LHCN-M2 (cell line): ENCODE measurements at regions not wholly inside any gene's neighbourhood (a gene's known extent, or its start where the extent isn't known, plus 50 kb on each side); places are given as distances from the start of the nearest gene placed in this dataset.
"Not testable (repeated sequence)": the region's sequence is repeated elsewhere in the genome, so short reads cannot be mapped to it uniquely, and the experiment has no call there.

Experiments used
- DNase-seq: peaks from one replicate; pipeline ENCODE4 v3.0.0-alpha.2; 2012; ENCODE audit warnings: low read depth

DNA sequence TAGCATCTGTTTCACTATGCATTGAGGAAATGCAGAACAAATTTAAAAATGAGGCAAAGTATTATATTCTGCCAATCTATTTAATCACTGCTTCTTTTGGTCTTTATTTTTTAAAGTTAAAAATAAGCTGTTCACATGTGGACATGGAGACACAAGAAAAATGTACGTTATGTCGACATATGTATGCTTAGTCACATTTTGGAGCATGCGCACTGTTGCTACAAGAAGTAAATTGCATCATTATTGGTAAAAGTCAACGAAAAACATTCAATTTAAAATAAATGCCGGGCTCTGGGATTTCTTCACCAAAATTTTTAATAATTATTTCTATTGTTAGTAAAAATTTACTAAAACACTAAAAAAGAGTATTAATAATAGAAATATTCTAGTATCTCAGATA, 876.3 kb upstream of the CTNND2 start:
- no peak for DNase-seq

DNA sequence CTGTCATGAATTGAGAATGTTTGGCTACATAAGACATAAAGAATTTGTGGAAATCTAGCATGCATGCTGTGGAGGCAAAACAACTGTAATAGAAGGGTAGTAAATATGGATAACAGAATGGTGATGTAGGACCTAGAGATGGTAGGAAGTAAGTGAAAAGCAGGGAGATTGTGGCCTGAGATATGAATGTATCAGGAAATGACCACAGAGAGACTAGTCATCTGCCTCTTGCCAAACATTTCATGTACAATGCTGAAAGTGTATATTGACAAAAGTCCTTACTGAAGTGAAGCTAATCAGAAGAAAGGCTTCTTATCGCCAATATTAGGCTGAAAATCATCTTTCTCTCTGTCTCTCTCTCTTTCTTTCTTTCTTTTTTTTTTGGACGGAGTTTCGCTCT, 873.1 kb upstream of the CTNND2 start:
- DNase-seq = no peak

DNA sequence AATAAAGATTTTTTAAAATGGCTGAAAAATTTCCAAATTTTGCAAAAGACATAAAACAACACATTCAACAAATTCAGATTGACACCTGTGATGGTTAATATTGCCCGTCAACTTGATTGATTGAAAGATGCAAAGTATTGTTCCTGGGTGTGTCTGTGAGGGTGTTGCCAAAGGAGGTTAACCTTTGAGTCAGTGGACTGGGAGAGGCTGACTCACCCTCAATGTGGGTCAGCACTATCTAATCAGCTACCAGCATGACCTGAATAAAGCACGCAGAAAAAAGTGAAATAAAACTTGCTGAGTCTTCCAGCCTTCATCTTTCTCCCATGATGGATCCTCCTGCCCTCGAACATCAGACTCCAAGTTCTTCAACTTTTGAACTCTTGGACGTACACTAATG, 868.0 kb upstream of the CTNND2 start:
- DNase-seq = no peak

DNA sequence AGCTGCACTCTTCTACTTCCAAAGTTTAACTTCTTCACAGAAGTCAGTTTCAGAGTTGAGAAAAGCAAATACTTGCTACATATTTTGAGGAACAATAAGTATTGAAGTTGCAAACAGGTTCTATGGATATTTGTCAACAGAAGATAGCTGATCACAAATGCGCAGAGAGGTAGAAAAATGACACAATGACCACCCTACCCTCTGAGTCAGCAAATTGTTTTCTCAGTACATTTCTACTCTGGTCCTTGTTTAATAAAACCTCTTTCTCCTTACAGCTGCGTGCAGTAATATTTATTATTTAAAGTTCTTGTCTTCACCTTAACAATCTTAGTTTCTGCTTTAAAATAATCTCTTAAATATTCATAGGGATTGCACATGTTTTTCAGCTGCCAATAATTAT, 855.1 kb upstream of the CTNND2 start:
- DNase-seq = no peak

DNA sequence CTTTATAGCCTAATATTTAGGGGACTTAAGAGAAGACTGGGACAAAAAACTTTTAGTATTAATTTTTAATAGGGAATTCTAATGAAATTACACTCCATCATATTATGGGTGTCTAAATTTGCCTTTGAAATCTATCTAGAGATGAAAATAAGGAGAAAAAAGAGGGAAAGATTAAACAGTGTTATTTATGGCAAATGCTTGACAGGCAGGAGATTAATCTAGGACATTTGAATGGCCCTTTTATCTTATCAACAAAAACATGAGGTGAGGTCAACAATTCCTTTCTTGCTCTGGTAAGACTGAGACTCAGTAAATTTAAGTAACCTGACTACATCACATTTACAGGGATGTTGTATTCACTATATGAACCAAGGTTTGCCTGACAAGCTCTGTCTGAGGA, 852.8 kb upstream of the CTNND2 start:
- no peak for DNase-seq

DNA sequence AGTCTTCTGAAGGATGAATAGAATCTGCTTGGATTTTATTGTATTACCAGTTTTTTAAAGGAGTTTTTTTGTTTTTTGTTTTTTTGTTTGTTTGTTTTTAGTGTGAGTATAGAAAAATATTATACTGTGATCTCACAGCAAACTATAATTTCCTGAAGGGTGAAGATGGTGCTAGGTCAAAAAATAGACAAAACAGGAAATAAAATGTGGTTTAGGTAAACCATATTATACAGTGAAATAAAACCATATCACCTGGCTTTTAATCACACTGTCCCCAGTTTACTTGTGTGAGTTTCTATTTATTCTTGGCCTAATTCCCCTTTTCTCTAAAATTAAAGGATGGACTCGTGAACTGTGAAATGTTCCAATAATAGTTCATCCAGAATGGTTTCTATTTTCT, 841.3 kb upstream of the CTNND2 start:
- no peak for DNase-seq

DNA sequence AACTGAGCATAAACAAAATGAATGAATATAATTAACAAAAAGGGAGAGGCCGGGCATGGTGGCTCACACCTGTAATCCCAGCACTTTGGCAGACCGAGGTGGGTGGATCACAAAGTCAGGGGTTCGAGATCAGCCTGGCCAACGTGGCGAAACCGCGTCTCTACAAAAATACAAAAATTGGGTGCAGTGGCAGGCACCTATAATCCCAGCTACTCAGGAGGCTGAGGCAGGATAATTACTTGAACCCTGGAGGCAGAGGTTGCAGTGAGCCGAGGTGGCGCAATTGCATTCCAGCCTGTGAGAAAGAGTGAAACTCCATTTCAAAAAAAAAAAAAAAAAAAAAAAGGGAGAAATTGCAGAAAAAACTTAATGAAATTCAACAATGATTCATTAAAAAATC, 839.3 kb upstream of the CTNND2 start:
- no peak for DNase-seq

DNA sequence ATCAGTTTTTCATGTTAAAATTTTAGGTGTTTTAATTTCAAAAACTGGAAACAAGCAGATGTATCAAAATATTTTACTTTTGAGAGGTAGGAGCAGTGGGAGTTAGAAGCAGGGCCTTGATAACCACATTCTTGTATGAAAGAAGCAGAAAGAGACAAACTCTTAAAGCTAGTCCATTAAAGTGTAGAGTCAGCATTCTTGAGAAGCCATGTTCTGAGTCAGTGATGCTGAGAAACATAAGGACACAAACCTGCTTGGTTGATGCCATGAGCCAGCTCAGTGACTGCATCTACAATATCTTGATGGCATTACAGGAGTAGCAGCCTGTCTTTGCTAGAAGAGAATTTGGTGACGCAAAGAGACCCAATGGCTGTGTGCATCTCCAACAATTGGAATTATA, 826.1 kb upstream of the CTNND2 start:
- no peak for DNase-seq

DNA sequence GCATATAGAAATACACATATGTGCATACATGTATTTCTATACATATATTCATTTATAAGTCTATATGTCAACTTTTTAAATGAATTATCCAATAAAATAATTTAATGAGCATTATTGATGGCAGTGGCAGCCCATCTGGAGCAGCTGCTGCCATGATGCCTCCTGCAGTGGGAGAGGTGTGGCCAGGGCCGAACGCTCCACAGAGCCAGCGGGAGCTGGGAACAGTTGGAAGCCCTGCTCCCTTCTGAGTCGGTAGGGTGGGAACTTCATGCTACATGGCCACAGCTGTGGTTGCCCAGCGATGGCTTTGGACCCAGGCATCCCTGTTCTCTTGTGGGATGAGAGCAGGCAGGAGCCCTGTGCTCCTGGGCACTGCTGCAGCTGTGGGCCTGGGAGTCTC, 812.4 kb upstream of the CTNND2 start:
- no peak for DNase-seq

DNA sequence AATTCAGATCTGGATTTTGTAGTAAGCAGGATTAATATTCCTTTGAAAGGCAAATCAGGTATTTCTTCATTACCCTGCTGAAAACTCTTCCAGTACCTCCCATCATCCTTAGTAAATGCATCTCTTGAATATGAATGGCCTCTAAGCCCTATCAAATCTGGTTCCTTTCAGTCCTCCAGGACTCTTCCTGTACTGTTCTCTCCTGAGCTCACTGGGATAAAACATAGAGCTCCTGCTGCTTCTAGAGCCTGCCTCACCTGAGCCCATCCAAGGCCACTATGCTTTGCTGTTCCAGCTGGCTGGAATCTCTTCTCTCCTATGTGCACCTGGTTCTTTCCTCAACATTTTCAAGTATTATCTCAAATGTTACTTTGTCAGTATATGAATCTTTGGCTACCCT, 803.3 kb upstream of the CTNND2 start:
- no peak for DNase-seq

DNA sequence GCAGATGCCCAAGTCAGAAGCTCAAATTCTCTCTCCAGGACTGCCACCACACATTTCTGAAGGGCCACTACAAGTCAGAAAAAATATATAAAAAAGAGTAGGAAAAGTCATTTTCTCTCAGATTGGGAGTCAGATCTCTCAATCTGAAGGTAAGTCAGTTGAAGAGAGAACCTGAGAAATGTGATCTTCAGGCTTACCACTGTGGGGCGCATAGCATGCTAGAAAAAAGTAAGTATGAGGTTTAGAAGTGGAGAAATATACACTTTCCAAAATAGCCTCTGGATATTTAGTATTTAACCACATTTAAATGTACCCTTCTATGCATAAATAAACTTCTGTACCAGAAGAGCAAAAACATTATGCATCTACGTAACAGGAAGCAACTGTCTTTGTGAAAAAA, 800.7 kb upstream of the CTNND2 start:
- DNase-seq = no peak

DNA sequence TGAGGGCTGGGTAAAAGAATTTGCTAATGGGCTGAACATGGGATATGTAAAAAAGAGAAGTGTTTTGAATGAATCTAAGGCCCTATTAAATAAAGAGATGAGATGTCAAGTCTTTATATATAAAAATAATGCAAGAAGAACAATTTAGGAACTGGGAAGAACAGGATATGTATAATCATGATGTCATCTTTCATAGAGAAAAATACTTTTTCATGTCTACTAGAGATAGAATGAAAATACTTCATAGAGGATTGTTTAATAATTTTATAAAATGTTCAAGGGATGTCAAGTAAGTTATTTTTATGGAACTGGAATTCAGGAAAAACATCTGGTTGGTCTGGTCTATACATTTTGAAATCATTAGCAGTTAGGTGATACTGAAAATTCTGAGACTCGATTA, 799.0 kb upstream of the CTNND2 start:
- no peak for DNase-seq

DNA sequence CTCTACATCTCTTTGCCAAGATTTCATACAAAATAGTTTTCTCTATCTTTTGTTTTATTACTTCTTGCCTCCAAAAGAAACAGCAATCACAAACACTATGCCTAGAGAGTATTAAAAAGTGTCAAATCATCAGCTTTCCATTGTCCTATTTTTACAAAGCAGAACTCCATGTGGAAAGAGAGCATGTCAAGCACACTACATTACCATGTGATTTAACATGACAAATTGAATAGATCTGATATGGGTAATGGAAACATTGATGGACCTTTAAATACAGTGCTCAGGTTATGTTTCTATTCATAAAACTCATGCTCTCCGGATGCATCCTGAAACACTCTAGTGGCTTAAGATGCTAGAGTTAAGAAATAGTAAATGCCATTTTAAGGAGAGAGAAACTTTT, 791.4 kb upstream of the CTNND2 start:
- DNase-seq = no peak

DNA sequence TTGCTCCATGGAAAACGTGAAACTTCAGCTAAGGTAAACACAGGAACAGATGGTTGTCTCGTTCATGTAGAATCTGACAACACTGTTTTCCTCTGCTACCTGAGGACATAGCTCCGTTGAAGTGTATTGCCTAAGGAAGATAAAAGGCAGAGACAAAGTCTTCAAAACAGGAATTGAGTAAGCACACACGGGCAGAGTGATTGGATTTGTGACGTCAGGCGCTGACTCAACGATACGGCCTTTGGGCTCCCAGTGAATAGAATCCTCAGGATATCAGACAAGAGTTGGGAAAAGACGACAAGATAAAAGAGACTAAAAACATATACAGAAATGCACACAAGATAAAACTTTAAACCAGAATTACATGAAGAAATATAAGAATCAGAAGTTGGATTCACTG, 787.1 kb upstream of the CTNND2 start:
- no peak for DNase-seq

DNA sequence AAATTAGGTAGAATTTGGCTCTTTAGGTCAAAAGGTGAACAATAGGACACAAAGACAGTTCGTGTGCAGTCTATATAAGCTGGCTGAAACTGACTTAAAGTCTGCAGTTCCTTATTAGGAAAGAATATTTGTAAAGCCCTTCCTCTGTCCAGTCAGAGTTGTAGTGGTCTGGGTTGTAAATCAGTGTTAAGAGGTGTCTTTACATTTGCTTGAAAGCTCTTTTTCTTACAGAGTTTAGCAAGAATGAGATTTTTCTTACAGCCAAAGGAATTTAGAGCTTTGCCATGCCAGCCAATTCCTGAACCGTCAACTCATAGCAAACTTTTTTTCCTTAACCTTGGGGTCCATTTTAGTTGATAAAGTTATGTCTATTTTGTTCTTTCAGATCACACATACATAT, 786.1 kb upstream of the CTNND2 start:
- DNase-seq = no peak

DNA sequence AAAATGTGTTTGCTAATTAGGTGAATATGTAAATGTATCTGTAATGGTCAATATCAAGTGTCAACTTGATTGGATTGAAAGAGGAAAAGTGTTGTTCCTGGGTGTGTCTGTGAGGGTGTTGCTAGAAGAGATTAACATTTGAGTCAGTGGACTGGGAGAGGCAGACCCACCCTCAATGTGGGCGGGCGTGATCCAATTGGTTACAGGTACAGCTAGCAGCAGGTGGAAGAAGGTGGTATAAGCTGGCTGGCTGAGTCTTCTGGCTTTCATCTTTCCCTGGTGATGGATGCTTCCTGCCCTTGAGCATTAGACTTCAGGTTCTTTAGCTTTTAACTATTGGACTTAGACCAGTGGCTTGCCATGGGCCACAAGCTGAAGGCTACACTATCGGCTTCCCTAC, 779.0 kb upstream of the CTNND2 start:
- DNase-seq = no peak

DNA sequence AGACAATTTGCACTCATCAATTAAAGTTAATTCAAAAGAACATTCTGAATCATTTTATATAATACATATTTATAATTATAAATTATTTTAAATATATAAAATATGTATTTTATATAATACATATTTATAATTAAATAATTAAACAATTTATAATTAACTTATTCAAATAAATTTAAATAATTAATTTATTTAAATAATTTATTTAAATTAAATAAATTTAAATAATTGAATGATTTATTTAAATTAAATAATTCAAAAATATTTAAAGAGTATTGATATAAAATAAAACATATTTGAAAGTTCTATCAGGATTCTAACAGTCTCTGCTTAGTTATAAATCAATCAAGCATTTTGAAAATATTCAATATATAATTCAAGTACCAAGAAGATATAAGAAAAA, 775.5 kb upstream of the CTNND2 start:
- DNase-seq = no peak

DNA sequence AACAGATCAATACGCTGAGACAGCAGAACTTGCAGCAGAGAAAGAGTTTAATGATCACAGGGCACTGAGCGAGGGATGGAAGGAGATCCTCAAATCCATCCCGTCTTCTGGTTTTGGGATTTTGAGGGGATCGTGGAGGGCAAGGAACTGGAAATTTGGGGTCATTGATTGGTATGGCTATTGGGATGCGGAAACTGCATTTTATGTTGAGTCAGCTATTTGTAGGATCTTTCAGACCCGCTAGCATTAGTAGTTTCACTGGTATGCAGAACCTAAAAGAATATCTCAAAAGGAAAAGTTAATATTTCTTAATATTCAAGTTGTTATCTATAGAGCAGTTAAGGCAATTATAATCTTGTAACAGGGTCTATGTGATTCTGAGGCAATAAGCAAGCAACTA, 771.7 kb upstream of the CTNND2 start:
- no peak for DNase-seq

DNA sequence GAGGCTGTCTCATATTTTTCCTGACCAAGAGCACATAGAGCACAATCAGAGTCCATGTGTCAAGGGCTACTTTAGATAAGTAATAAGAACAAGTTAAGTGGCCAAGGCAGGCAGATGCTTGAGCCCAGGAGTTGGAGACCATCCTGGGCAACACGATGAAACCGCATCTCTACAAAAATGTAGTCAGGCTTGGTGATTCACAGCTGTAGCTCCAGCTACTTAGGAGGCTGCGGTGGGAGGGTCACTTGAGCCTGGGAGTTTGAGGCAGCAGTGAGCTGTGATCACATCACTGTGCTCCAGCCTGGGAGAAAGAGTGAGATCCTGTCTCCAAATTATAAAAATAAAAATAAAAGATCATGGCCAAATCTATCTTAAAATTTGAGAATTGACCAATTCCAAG, 767.9 kb upstream of the CTNND2 start:
- no peak for DNase-seq

DNA sequence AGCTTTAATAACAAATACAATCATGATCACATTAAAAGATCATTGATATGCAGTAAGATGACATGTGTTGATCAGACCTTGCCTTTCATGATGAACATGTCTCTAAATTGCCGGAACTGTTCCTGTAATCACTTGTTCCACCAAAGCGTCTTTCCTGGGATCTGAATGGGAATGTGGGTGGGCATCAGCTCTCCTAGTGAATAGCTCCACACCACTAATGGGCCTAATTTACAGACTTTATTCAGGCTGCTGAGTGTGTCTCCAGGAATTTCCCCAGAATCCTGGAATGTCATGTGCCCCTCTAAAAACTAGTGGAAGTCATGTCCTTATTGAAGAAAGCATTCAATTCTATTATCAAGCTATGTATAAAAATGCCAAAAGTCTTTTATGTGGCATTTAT, 765.1 kb upstream of the CTNND2 start:
- DNase-seq = no peak

DNA sequence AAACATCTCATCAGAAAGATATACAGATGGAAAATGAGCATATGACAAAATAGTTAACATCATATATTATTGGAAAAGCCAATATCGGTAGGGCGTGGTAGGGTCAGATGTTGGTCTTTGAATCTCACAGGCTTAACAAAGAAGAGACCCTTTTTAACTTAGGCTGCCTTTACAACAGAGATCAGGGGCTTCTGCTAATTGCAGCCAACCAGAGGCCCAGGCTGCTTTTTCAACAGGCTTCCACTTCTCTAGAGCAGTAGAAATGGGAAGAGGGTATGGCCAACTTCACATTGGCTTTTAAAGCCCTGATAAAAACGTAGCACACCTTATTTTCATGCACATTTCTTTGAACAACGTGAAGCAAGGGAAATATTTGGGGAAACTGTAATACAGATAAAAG, 764.3 kb upstream of the CTNND2 start:
- DNase-seq = no peak

DNA sequence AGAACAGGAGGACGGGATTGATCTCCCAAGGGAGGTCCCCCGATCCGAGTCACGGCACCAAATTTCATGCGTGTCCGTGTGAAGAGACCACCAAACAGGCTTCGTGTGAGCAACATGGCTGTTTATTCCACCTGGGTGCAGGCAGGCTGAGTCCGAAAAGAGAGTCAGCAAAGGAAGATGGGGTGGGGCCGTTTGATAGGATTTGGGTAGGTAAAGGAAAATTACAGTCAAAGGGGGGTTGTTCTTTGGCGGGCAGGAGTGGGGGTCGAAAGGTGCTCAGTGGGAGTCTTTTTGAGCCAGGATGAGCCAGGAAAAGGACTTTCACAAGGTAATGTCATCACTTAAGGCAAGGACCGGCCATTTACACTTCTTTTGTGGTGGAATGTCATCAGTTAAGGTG, 763.6 kb upstream of the CTNND2 start:
- DNase-seq = not testable (repeated sequence)

DNA sequence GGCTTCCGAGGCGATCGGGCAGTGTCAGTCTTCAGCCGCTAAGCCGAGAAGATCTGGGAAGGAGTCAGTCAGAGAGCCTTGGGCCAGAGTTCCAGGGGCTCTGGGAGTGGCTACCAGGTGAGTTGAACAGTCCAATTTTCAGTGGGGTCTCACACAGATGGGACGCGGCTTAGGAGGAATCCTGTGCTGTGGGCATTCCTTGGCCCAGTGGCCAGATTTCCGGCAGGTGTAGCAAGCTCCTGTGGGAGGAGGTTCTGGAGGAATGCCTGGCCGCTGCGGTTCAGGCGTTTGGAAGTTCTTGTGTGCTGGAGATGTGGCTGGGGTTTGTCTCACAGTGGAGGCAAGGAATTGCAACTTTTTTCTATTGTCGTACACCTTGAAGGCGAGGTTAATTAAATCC, 761.5 kb upstream of the CTNND2 start:
- not testable (repeated sequence) for DNase-seq

DNA sequence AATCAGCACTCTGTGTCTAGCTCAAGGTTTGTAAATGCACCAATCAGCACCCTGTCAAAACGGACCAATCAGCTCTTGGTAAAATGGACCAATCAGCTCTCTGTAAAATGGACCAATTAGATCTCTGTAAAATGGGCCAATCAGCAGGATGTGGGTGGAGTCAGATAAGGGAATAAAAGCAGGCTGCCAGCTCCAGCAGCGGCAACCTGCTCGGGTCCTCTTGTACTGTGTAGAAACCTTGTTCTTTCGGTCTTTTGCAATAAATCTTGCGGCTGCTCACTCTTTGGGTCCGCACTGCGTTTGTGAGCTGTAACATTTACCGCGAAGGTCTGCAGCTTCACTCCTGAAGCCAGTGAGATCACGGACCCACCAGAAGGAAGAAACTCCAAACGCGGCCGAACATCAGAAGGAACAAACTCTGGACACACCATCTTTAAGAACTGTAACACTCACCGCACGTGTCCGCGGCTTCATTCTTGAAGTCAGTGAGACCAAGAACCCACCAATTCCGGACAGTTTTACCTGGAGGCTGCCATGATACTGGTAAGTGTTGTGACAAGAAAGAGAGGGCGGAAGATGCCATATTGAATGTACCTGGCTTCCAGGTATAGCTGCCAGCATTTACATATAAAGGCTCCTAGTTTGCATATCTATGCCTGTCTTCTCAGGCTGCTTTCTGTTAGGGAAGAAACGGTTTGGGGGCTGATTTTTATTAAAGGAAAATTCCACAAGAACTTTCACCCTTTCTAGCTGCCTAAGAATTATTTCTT, 758.5 kb upstream of the CTNND2 start:
- no peak for DNase-seq
